ENCODE measurements at regions not wholly inside any gene's neighbourhood (a gene's known extent, or its start where the extent isn't known, plus 50 kb on each side); places are given as distances from the start of the nearest gene placed in this dataset.
"Not testable (repeated sequence)": the region's sequence is repeated elsewhere in the genome, so short reads cannot be mapped to it uniquely, and the experiment has no call there.

- no peak for DNase-seq (ENCODE audit: low read depth)
Observed at GRCh38 chr6:11407414-11407813, 130.1 kb upstream of the TMEM170B start.

- DNase-seq (ENCODE audit: low read depth) = no peak
Observed at GRCh38 chr6:11404838-11405237, 132.7 kb upstream of the TMEM170B start.

DNA sequence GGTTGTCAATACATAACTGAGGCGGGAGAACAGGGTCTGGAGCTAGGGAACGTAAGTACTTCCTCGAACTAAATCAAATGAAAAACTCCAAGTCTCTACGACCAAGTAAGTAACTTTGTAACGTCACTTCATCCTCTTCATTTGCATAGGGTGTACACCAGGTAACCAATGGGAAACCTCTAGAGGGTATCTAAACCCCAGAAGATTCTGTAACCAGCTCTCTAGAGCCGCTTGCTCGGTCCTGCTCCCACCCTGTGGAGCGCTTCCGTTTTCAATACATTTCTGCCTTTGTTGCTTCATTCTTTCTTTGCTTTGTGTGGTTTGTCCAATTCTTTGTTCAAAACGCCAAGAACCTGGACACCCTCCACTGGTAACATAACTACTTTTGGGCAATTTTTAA lies 133.5 kb upstream of the TMEM170B start:
- DNase-seq (ENCODE audit: low read depth) = no peak

DNA sequence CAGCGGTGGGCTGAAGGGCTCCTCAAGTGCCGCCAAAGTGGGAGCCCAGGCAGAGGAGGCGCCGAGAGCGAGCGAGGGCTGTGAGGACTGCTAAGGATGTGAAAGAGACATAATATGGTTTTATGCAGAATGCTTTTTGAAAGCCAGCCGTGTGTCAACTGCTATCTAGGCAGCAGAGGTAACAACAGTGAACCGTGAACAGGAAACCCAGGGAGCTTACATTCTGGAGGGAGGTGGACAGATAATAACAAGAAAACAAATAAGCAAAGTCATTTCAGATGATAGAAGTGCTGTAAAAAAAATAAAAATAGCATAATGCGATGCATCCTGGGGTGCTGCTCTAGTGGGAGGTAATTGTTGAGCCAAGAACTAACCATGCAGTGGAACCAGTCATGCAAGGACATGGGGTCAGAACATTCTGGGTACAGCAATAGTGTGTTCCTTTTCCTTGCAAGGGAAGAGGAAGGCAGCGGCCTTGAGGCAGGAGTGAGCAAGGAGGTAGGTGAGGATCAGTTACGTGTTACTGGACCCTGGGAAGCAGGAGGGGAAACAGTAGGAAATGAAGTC lies 134.4 kb upstream of the TMEM170B start:
- no peak for DNase-seq (ENCODE audit: low read depth)

GRCh38 chr6:11402581-11402980 lies 135.0 kb upstream of the TMEM170B start:
- not testable (repeated sequence) for DNase-seq (ENCODE audit: low read depth)

DNA sequence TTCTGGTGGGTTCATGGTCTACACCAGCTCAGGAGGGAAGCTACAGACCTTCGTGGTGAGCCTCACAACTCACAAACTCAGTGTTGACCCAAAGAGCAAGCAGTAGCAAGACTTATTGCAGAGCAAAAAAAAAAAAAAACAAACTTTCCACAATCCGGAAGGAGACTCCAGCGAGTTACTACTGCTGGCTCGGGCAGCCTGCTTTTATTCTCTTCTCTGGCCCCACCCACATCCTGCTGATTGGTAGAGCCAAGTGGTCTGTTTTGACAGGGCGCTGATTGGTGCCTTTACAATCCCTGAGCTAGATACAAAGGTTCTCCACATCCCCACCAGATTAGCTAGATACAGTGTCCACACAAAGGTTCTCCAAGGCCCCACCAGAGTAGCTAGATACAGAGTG lies 135.6 kb upstream of the TMEM170B start:
- not testable (repeated sequence) for DNase-seq (ENCODE audit: low read depth)

DNA sequence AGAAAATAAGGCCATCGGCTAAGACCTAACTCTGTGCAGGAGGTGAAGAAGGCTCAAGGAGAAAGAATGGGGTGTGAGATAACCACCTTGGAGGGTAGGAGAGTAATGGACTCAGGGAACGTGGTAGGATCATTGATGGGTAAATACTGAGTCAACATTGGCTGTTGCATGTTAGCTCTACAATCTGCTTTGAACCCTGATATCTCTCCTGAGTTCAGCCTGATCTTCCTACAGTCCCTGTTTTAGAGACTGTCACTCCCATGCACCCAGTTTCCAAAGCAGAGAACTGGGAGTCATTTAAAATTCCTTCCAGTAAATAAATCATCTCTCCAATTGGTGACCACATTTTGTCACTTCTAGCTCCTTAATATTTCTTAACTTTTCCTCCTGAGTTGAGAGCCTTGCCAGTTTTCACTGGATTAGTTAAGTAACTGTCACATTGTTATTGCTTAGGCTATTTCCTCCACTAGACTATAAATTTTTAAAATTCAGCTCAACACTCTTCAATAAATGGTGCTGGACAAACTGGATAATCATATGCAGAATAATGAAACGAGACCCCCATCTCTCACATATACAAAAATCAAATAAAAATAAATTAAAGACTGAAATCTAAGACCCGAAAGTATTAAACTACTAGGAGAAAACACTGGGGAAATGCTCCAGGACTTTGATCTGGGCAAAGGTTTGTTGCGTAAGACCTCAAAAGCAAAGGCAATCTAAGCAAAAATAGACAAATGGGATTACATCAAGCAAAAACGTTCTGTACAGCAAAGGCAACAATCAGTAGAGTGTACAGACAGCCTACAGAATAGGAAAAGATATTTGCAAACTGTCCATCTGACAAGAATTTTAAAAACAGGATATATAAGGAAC lies 138.9 kb upstream of the TMEM170B start:
- DNase-seq (ENCODE audit: low read depth) = no peak

DNA sequence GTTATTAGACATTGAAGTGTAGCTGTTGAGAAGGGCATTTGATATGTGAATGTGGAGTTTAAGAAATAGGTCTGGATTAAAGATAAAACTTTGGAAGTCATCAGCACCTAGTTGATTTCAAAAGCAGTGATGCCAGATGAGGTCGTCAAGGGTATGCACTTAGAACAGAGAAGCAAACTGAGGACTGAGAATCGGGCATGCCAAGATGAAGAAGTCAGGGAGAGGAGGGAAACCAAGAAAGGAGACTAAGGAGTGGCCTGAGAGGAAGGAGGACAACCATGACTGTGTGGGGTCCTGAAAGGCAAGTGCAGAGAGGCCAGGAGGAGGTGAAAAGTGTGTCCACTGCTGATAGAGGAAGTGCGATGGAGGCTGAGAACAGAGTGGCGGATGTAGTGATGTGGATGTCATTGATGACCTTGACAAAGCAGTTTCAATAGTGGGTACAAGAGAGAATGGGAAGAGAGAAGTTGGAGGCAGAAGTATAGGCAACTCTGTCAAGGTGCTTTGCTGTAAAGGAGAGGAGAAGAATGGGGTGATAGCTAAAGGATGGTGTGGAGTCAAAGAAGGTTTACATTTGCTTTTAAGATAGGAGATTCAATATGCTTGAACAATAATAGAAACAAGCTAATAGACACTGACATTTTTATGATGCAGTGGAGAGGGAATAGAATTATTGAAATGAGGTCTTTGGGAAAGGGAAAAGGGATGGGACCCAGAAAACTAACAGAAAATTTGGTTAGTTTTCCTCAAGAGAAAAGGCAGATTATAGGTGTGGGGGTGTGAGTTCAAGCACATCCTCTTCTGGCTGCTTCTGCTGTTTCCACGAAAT lies 139.7 kb upstream of the TMEM170B start:
- no peak for DNase-seq (ENCODE audit: low read depth)

DNA sequence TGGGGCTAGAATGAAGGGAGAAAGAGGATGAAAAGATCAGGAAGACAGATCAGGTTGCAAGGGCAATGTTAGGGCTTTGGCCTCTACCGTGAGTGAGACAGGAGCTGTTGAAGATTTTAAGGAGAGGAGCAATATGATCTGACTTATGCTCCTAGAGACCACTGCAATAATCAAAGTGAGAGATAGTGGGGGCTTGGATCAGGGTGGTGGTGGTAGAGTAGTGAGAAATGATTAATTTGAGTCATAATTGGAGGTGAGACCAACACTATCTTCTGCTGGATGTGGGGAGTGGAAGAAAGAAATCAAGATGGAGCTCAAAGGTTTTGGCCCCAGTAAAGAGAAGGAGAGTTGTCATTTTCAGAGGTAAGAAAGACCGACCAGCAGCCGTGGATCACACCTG lies 140.7 kb upstream of the TMEM170B start:
- no peak for DNase-seq (ENCODE audit: low read depth)

DNA sequence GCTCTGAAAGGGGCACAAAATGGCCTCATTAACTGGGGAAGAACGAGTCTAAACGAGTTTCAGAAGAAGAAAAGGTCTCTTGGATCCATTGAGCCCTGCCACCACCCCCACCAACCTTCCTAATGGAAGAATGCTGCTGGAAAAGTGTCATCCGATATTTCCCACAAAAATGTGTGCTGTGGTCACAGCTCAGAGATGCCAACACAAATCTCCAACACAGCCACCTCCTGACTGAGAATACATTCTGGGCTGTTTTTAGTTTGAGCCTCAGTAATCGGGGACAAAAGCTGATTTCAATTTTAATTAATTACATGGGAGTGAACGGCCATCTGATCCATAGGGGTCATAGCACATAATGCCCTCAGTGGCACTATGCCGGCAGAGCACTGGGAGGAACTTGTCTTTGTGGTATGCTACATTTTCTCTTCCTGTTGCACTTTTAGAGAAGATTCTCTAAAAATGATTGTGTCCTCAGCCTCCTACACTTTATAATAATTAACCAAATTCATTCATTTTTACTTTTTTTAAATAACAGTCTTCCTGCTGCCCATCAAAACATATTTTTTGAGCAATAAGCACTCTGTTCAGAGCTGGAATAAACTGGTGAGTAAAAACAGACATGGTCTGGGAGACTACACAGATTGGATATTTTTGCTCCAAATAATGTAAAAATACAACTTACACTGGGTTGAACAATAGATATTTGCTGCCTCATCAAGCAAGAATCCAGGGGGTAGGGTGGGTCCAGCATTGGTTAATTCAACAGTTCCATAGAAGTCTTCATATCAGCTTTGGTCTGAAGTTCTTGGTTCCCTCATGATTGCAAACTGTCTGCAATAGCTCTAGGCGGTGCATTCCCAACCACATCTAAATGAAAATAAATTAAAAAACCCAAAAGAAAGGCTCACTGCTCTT lies 143.6 kb upstream of the TMEM170B start:
- DNase-seq (ENCODE audit: low read depth) = no peak

DNA sequence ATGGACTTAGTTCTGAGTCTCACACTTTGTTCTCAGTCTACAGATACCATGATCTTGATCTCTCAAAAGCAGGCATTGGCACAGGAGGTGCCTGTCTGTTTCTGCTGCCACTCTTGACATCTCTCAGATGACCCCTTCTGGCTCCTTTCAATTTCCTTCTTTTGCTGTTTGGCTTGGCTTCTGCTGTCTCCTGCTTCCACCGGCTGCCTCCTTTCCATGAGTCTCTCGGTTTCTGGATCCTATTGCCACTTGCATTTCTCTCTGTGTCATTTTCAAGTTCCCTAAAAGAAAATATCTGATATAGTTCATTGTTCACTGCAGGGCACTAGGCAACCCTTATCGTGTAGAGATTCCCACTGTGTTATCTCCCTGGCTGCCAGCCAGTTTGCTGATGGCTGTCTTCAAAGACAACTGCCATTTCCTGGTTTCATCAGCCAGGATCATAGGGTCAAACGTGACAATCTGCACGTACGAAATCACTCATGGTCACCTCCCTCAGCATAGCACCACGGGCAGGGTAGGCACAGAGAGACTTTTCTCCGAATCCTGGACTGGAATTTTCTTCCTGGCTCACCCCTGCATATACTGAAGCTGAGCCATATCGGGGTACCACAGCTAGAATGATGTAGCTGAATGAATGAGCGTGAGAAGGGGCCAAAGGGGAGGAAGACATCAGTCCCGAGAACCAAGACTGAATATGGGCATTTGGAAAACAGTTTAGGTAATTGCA lies 144.6 kb upstream of the TMEM170B start:
- DNase-seq (ENCODE audit: low read depth) = no peak

GRCh38 chr6:11391934-11392777 lies 145.4 kb upstream of the TMEM170B start:
- no peak for DNase-seq (ENCODE audit: low read depth)

GRCh38 chr6:11389977-11390376 lies 147.6 kb upstream of the TMEM170B start:
- no peak for DNase-seq (ENCODE audit: low read depth)

DNA sequence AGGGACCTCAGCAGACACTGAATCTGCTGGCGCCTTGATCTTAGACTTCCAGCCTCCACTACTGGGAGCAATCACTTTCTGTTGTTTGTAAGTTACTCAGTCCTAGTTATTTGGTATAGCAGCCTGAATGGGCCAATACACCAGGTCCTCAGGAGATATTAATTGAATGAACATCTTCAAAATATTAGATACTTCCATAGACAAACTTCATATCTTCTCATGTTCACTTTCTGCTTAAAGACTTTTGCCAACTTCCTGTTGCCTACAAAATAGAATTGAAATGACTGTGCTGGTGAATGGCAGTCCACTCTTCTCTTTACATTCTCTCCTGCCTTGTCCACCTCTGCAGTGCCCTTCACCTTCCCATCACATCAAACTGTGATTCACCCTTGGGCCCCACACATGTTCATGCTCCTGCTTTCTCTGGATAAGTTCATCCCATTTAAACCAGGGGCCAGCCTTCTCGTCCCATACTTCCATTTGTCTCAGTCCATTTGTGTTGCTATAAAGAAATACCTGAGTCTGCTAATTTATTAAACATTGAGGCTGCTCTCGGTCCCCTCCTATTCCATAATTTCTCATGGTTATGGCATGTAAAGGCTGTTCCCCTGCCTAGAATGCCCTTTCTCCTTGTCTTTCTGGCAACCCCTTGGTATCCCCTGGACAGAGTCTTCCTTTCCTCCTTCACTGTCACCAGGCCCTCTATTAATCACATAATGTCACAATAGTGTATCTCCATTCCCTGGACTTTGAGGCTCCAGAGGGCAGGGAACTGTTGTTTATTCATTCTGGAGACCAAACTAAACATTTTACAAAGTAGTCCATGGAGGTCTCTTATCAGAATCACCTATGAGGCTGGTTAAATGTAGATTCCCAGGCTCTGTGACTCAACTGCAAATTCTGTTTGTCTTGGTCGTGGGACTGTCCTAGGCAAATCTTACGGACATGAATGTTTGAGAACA lies 148.3 kb upstream of the TMEM170B start:
- no peak for DNase-seq (ENCODE audit: low read depth)

DNA sequence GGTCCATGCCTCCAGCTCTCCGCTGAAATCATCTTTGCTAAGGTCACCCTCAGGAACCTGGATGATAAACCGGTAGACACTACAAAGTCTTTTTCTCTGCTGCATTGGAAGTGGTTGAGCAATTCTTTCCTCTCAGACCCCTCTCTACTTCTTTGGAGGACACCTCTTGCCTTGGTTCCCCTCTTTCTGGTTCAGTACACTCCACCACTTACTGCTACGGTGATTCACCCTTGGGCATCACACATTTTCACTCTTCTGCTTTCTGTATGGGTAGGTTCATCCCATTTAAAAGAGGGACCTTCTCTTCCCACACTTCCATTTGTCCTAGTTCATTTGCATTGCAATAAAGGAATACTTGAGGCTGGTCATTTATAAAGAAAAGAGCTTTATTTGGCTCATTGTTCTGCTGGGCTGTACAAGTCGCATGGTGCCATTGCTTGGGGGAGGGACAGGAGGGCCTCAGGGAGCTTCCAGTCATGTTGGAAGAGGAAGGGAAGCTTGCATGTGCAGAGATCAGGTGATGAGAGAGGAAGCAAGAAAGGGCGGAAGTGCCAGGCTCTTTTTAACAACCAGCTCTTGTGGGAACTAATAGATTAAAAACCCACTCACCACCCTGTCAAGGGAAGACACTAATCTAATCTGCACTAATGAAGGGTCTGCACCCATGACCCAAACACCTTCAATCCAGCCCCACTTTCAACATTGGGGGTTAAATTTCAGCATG lies 149.7 kb upstream of the TMEM170B start:
- no peak for DNase-seq (ENCODE audit: low read depth)

- DNase-seq (ENCODE audit: low read depth) = no peak
Observed at GRCh38 chr6:11386726-11387125, 150.8 kb upstream of the TMEM170B start.

DNA sequence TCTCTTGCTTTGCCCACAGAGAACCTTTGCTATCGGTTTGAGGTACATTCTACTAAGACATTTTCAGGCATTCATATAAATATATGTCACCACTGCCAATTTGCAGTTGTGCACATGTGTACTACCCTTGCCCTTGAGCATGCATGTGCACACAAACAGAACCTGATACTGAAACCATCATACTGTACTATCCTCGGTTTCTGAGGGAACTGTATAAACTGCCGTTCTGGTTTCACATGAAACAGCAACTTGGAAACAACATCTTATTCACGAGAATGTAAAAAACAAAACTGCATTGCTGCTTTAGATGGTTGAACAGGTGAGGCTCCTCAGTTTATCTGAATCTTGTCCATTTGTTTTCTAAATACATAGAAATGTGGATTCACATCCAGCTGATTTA lies 151.2 kb upstream of the TMEM170B start:
- DNase-seq (ENCODE audit: low read depth) = no peak

All from T follicular helper cell (primary cell).